Fibroblast of the aortic adventitia (primary cell): ENCODE measurements at regions not wholly inside any gene's neighbourhood (a gene's known extent, or its start where the extent isn't known, plus 50 kb on each side); places are given as distances from the start of the nearest gene placed in this dataset.

Experiments
- DNase-seq: peaks from one replicate; pipeline ENCODE4 v3.0.0-alpha.2; 2010; ENCODE audit warnings: low read depth
- H3K4me3 ChIP-seq: 2 replicates; pipeline ENCODE4 v1.5.1; 2011; ENCODE audit warnings: low read depth, mild to moderate bottlenecking, control low read depth, low read length, moderate library complexity
- TF ChIP-seq, protein P1 (sequence below): IDR thresholded peaks from 2 replicates; pipeline ENCODE4 v1.5.1; 2011; ENCODE audit warnings: mild to moderate bottlenecking, low read length, control low read depth, inconsistent platforms; ENCODE audit not compliant: insufficient read depth

DNA sequence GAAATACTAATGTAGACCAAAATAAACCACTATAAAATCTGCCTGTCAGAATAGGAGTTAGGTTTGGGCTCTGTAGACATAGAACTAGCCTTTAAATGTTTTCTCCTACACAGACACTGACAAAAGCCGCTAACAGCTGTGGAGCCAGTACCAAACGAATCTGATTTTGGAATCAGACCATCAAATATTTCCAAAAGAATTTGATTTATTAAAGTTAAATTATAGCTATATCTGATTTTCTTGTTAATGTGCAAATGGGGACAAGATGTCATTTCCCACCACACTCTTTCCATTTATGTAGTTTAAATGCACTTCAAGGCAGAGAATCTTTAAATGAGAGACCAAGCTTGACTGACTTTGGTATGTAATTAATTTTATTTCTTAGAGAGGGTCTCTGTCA is 343.4 kb upstream of the FIGN start:
- DNase-seq, result no peak
- TF ChIP-seq, protein P1, sequence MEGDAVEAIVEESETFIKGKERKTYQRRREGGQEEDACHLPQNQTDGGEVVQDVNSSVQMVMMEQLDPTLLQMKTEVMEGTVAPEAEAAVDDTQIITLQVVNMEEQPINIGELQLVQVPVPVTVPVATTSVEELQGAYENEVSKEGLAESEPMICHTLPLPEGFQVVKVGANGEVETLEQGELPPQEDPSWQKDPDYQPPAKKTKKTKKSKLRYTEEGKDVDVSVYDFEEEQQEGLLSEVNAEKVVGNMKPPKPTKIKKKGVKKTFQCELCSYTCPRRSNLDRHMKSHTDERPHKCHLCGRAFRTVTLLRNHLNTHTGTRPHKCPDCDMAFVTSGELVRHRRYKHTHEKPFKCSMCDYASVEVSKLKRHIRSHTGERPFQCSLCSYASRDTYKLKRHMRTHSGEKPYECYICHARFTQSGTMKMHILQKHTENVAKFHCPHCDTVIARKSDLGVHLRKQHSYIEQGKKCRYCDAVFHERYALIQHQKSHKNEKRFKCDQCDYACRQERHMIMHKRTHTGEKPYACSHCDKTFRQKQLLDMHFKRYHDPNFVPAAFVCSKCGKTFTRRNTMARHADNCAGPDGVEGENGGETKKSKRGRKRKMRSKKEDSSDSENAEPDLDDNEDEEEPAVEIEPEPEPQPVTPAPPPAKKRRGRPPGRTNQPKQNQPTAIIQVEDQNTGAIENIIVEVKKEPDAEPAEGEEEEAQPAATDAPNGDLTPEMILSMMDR, result no peak
- H3K4me3 ChIP-seq, result no peak overlapping the region

- no peak overlapping the region for H3K4me3 ChIP-seq
- no peak for DNase-seq
- TF ChIP-seq, protein P1, result no peak
Measured at GRCh38 chr2:164078421-164078820, 342.6 kb upstream of the FIGN start.

- TF ChIP-seq, protein P1, result no peak
- DNase-seq, result no peak
- H3K4me3 ChIP-seq, result no peak overlapping the region
Measured at GRCh38 chr2:164073101-164074074, 337.6 kb upstream of the FIGN start.

DNA sequence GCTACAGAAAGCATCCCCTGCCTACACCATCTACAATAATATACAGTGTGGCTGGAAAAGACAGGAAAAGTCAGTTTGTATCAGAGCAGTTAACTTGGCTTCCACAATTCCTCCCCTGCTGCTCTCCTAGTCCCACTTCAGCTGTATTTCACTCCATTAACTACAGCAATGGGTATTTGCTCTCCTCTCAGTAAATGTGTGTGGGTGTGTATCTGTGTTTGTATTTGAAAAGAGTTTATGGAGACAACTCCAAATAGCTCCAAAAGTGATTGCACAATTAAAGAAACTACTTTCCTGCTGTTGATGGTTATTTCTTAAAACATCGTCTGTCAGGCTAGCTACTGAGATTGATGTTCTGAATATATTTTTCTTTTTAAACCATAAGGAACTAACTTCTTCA is 333.7 kb upstream of the FIGN start:
- TF ChIP-seq, protein P1, result no peak
- DNase-seq, result no peak
- no peak overlapping the region for H3K4me3 ChIP-seq

DNA sequence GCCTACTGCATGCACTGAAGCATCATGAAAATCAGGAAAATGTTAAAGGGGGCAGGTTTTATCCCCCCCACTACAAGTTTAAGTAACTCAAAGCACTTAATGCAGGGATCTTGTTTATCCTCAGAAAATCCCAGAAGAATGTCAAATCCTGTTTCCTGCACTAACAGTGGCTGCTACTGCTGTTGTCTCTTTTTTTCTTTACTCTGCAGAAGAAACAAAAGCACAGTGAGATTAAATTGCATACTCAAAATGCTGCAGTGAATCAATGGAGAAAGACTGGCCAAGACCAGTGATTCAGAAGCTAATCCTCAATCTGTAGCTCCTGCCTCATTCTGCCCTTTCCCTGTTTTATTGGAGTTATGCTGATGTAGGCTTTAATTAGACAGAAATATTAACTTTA is 332.3 kb upstream of the FIGN start:
- DNase-seq, result no peak
- H3K4me3 ChIP-seq, result no peak overlapping the region
- TF ChIP-seq, protein P1, result no peak

DNA sequence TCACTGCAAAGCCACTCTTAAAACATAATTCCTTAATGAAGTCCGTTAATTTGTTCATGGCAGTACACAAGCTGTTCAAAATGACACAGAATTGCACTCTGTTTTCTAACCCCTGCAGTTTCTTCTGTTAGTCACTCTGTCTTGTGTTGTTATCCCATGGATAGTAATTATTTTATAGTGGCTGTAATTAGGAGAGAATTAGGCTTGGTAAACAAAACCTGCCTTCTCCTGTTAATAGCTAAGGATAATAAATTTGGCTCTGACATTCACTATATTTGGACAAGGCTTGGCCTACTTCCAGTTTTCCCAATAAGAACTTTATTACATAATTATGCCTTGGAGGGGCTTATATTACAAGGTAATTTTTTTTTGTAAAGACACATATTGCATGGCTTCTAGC is 330.3 kb upstream of the FIGN start:
- no peak overlapping the region for H3K4me3 ChIP-seq
- DNase-seq, result no peak
- TF ChIP-seq, protein P1, result no peak
